Epithelial cell of proximal tubule (primary cell): ENCODE measurements at regions not wholly inside any gene's neighbourhood (a gene's known extent, or its start where the extent isn't known, plus 50 kb on each side); places are given as distances from the start of the nearest gene placed in this dataset.

Experiments used
- DNase-seq: peaks from one replicate; pipeline ENCODE4 v3.0.0-alpha.2; 2011; ENCODE audit warnings: low read depth
- H3K4me3 ChIP-seq: 2 replicates; pipeline ENCODE4 v1.5.1; 2011; ENCODE audit warnings: low read depth, mild to moderate bottlenecking, low read length
- TF ChIP-seq, protein P1 (sequence below): conservative IDR thresholded peaks from 2 replicates; pipeline ENCODE4 v1.5.1; 2012; ENCODE audit warnings: low read depth, mild to moderate bottlenecking, low read length

DNA sequence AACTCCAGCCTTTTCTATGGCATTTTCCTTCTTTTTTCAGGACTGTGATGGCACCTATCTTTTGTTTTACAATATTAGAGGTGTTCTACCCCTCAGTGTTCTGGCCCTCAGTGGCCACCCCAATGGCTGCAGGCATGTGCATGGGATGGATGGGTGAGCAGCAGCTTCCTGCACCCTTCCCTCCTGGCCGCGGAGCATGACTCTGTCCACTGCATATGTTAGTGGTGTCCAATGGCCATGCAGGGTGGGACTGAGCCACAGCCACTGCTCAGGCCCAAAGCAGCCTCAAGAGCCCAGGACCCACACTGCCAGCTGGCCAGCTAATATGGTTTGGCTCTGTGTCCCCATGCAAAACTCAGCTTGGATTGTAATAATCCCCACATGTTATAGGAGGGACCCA is 1032.3 kb upstream of the FBXO33 start:
- DNase-seq, result no peak
- TF ChIP-seq, protein P1, sequence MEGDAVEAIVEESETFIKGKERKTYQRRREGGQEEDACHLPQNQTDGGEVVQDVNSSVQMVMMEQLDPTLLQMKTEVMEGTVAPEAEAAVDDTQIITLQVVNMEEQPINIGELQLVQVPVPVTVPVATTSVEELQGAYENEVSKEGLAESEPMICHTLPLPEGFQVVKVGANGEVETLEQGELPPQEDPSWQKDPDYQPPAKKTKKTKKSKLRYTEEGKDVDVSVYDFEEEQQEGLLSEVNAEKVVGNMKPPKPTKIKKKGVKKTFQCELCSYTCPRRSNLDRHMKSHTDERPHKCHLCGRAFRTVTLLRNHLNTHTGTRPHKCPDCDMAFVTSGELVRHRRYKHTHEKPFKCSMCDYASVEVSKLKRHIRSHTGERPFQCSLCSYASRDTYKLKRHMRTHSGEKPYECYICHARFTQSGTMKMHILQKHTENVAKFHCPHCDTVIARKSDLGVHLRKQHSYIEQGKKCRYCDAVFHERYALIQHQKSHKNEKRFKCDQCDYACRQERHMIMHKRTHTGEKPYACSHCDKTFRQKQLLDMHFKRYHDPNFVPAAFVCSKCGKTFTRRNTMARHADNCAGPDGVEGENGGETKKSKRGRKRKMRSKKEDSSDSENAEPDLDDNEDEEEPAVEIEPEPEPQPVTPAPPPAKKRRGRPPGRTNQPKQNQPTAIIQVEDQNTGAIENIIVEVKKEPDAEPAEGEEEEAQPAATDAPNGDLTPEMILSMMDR, result no peak
- no peak overlapping the region for H3K4me3 ChIP-seq

DNA sequence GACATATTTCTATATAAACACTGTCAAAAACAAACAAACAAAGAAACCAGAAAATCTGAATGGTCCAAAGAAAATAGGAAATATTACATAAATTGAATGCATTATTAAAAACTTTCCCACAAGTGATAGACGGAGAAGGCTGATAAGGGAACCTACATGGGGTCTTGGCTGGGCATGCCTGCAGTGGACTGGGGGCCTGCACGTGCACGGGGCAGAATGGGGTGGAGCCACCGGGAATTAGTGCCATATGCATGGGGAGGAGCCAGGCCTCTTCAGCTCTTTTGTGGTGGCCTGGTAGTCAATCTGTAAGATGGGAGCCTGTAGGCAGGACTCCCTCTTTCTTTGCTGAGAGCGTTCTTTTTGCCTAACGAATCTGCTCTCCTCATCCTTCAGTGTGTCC is 1031.7 kb upstream of the FBXO33 start:
- TF ChIP-seq, protein P1, result no peak
- DNase-seq, result no peak
- no peak overlapping the region for H3K4me3 ChIP-seq

DNA sequence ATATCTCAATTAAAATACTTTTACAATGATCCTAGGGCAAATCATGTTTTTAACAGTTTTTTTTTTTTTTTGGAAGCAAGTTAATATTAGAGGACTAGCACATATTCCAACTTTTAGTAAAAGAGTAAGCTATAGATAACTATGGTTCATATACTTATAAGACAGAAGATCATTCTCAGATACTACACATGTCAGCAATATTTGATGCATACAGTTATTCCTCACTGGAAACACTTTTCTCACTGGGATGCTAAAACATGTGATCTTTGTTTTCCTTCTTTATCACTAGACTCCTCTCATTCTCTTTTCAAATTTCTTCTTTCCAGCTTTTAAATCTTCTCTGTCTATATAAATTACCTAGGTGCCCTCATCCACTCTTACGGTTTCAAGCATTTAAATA is 1020.4 kb upstream of the FBXO33 start:
- no peak overlapping the region for H3K4me3 ChIP-seq
- DNase-seq, result no peak
- TF ChIP-seq, protein P1, result no peak

- DNase-seq, result peak; percentile 4
- TF ChIP-seq, protein P1, result no peak
Measured at GRCh38 chr14:40447017-40447416, 1014.8 kb upstream of the FBXO33 start.

DNA sequence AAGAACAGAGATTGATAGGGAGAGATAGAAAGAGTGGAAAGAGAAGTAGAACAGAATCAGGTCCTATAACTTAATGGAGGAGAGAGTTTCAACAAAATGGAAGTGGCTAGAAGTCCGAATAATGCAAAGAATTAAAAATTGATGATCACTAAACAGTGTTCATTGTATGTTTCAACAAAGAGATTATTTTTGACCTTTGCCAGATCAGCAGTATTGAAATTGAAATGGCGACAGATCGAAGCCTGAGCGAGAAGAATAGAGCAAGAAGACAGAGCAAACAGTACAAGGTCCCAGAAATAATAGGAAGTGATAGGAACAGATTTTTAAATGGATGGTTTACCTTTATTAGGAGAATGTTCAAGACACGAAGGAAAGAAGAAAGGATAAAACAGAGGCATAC is 1012.8 kb upstream of the FBXO33 start:
- TF ChIP-seq, protein P1, result no peak
- no peak for DNase-seq
- no peak overlapping the region for H3K4me3 ChIP-seq

More at GRCh38 chr14:40447017-40447416, 1014.8 kb upstream of the FBXO33 start:
- no peak overlapping the region for H3K4me3 ChIP-seq

- TF ChIP-seq, protein P1, result no peak
- DNase-seq, result no peak
- no peak overlapping the region for H3K4me3 ChIP-seq
Measured at GRCh38 chr14:40436551-40436950, 1004.3 kb upstream of the FBXO33 start.

- TF ChIP-seq, protein P1, result peak; percentile 94
- DNase-seq, result no peak
- peak overlapping the region; percentile 34 for H3K4me3 ChIP-seq
Measured at GRCh38 chr14:40417777-40418401, 985.7 kb upstream of the FBXO33 start.
